Right lobe of liver (tissue), 4 donors: ENCODE measurements at regions not wholly inside any gene's neighbourhood (a gene's known extent, or its start where the extent isn't known, plus 50 kb on each side); places are given as distances from the start of the nearest gene placed in this dataset.

Source experiments
- POLR2A ChIP-seq: fragments of 450-650 bp; IDR thresholded peaks from one replicate; pipeline ENCODE4 v1.6.1; 2017; ENCODE audit warnings: antibody characterized with exemption, mild to moderate bottlenecking
- TF ChIP-seq, protein P1 (sequence below), 4 donors: fragments of 200-600 bp in 3 of 4; fragments of 450-650 bp in 1 of 4; IDR thresholded peaks; one replicate each; pipeline versions ENCODE4 v1.5.1 to v1.8.0; 2016 to 2022; ENCODE audit warnings: antibody characterized with exemption in 4 of 4, mild to moderate bottlenecking in 2 of 4
- donor health status: DM: no; HTN: no; CAD: no.
- donor health status: DM: no; HTN: no; CAD: no.
- donor health status: DM: no; HTN: yes; CAD: no.

DNA sequence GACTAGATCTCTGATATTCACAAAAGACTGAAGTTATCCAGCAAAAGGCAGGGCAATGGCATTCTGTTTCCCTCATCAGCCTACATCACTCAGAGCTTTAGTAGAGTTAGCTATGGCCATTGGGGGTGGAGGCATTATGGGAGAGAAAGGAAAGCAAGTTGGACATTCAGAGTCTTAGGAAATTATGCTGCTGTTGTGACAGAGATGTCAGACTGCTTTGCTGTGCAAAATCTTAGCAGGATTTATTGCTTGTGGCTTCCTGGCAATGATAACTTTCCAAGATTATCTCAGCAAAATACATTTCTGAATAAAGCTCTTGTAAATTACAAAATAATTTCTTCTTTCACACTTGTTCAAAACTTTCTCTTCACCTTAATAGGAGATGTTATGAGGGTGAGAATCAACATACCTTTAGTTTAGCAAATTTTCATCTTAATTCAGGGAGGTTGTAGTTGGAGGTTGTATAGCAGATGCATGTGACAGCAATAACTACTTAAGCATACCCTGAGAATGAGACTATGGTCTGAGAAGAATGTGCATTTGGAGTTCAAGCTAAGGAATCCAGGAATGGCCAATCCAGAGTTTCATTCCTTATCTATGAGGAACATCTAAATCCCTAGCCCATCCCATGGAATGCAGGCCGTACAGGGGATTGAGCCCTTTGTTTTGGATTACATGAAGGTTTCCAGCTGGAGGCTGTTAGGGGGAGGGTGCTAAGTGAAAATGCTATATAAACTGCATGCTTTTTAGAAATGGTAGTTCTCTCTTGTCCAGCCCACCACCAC, 179.8 kb downstream of the HAO1 start:
- TF ChIP-seq POLR2A = no peak
- TF ChIP-seq, protein P1, sequence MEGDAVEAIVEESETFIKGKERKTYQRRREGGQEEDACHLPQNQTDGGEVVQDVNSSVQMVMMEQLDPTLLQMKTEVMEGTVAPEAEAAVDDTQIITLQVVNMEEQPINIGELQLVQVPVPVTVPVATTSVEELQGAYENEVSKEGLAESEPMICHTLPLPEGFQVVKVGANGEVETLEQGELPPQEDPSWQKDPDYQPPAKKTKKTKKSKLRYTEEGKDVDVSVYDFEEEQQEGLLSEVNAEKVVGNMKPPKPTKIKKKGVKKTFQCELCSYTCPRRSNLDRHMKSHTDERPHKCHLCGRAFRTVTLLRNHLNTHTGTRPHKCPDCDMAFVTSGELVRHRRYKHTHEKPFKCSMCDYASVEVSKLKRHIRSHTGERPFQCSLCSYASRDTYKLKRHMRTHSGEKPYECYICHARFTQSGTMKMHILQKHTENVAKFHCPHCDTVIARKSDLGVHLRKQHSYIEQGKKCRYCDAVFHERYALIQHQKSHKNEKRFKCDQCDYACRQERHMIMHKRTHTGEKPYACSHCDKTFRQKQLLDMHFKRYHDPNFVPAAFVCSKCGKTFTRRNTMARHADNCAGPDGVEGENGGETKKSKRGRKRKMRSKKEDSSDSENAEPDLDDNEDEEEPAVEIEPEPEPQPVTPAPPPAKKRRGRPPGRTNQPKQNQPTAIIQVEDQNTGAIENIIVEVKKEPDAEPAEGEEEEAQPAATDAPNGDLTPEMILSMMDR (IDR thresholded peaks at IDR 0.05) = no peak
